ENCODE measurements at regions not wholly inside any gene's neighbourhood (a gene's known extent, or its start where the extent isn't known, plus 50 kb on each side); places are given as distances from the start of the nearest gene placed in this dataset.

DNA sequence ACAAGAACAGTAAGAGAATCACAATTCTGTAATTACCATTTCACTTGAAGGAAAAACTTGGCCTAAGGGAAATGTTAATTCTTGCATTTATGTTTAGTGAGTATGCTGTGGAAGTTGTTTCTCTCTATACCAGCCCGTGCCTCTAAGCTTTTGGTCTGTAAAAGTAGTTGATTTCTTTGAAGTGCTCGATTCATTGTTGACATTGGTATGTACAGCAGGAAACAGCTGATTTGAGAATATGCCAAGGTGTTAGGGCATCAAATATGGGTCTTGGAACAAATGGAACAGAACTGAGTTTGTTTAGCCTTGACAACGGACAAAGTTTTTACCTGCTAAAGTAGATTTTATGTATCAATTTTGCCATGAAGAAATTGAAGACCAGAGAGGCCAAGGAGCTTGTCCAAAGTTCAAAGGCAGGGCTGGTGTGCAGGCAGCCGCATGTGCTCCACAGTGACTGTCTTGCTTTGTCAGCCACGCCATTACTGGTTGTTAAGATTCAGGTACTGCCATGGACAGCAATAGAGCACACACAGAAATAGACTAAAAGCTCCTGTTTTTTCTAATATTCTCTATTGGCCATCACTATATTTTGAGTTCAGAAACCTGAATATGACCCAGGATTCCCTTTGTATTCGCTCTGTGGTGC, 75.5 kb upstream of the TLR3 start:
- no peak for DNase-seq

- no peak for DNase-seq
These were observed 74.2 kb upstream of the TLR3 start for GRCh38 chr4:185994750-185995149.

GRCh38 chr4:185995665-185996064, 73.3 kb upstream of the TLR3 start:
- no peak for DNase-seq

DNA sequence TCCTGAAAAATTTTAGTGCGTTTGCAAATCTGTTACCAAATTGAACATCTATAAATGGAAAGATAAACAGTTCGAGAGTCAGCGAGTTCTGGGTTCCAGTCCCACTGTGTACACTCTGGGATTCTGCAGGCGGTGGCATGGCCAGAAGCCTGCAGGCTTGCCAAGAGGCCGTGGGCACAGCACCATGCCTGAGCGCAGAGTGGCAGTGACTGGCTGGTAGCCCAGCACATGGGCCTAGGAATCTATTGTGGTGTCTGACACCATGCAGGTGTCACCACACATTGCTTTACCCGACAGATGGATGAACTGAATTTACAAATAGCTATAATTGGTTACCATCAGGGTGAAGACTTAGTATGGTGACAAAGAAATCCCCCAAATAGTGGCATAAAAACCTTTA, 71.7 kb upstream of the TLR3 start:
- DNase-seq: no peak

DNA sequence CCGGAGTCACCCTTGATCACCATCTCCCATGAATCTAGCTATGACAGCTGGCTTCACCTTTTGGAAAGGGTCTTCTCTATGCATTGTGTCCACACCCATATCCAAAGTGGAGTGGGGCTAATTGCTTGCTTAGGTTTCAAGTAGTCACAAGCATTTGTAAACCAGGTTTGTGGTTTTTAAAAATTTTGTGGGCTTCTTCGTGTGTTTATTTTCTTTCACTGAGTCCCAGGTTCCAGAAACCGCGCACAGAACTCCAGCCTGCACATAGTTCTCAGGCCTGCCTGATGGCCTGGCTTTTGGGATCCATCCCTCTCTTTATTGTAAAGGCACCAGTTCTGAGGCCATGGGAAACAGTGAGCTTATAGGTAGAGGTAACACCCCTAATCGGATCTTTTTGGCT, 70.2 kb upstream of the TLR3 start:
- DNase-seq: no peak

- no peak for DNase-seq
These were observed 69.7 kb upstream of the TLR3 start for GRCh38 chr4:185999207-185999606.

DNA sequence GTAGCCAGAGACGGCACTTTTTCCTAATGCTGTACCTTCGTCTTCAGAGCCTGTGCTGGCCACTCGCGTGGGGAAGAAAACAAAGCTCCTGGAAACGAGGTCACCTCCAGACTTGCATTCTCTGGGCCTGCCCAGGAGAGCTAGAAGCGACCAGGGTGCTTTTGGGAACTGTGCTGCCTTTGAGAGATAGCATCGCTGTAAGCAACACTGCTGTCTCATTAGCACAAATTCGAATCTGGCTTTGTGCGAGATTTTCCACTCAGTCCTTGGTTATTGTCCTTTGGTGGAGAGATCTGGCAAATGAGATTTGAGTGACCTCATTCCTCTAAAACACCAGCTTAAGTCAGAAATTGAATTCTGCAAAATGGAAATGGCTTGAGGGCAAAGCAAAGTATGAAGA, 66.1 kb upstream of the TLR3 start:
- no peak for DNase-seq

GRCh38 chr4:186003746-186004145, 65.2 kb upstream of the TLR3 start:
- DNase-seq: no peak

DNA sequence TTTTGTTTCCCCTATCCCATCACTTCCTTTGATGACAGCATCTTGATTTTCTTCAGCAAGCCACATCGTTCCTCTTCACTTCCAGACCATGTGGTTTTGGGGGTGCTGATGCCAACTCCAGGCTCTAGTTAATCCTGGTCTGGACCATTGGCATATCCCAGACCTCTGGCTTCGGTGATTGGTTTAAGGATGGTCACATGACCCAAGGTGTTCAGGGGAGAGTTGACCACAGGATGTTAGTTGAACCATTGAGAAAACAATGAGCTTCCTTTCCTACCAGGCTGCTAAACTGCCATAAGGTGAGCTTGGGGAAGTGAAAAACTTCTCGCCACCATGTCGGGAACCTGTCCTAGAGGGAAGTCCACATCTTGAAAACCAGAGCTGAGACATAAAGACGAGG, 60.9 kb upstream of the TLR3 start:
- no peak for DNase-seq

DNA sequence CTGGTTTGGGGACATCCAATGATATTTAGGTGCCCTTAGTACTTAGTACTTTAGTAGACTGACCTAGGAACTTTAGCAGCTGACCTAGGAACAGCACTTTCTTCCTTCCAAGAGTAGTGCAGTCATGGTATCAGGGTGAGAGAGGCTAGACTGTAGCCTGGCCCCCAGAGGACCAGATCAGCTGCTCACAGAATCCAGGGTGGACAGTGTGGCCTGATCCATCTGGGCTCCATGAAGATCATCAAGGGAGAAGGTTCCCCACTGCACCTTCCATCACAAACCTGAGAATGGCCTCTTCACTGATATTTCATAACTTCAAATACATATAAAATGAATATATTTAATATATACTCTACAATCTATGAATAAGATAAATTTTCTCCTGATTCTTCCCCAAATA, 59.0 kb upstream of the TLR3 start:
- DNase-seq: no peak

DNA sequence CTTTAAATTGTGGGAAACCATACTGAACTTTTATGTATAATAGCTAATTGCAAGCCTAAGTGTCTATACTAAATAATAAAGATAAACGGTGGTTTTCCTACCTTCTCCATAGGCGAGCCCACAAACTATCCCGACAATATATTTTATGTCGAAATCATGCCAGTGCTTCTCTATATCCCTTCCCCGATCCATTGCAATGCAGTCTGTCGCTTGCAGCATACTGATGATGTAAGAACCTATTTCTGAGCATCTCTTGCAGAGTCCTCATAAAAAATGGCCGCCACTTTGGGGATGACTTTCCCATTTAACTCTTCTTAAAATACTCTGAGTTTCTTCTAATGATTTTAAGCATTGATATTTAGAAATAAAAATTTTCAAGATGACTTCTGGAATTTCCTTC, 58.1 kb upstream of the TLR3 start:
- no peak for DNase-seq

DNA sequence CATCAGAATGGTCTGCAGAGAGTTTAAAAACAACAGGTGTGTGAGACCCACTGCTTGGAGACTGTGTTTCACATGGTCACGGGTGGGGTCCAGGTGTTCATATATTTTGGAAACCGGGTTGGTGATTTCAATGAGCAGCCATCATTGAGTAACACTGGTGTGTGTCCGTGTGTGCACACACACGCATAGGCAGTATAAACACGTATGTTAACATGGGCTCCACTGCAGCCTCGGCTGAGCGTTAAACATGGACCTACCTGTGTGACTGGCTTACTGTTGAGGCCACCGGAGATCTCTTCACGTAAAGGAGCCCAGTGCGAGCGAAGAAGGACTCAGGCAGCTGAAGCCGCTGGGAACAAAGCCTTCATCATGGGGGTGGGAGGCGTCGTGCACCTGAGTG, 56.9 kb upstream of the TLR3 start:
- DNase-seq: no peak

DNA sequence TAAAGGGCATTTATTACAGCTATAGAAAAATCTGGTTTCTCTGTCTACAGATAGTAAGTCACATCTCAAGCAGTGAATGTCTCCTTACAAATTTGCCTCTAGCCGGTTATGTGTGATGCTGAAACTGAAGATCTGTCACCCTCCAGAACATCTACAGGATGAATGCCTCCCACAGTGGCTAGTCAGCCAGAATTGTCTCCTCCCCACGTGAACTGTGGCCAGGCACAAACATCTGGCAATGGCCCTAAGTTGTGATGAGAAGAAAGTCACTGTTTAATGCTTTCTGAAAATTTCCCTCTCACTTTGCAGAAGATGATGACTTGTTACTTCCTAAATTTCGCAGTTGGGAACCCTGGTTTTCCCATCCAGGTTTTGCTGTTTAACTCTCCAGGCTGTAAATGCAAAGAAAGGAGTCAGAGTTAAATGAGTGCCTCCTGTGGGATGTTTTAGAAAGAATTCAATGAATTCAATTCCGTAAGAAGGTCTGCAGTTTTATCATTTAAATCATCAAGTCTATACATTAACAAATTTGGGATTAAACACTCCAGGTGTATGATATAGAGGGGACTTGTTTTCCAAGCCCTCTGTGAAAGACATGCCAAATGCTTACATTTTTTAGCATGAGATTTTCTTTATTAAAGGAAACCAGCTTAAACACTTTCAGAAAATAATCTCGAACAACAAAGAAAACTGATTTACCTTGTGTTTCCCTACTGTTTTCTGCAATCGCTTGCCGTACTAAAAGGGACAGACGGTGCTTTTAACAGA, 55.4 kb upstream of the TLR3 start:
- DNase-seq: no peak

GRCh38 chr4:186015212-186015817, 53.6 kb upstream of the TLR3 start:
- no peak for DNase-seq

DNA sequence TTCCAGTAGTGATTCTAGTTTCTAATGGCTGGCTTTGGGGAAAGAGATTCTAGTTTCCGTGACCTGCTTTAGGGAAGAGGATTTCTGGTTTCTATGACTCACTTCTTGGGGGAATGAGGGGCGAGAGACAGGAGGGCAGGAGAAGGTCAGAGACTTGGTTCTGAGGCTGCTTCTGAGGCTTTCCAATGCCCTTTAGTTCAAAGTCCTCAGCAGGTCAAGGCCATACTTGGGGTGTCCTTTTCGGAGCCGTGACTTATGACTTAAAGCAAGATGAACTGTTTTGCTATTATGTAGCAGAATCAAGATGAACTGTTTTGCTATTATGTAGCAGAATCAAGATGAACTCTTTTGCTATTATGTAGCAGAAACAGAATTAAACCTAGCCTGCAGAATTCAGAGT, 52.2 kb upstream of the TLR3 start:
- no peak for DNase-seq

- no peak for DNase-seq
These were observed 51.2 kb upstream of the TLR3 start for GRCh38 chr4:186017801-186018200.

- DNase-seq: no peak
These were observed 50.7 kb upstream of the TLR3 start for GRCh38 chr4:186018261-186018660.

GRCh38 chr4:186018784-186019183, 50.2 kb upstream of the TLR3 start:
- no peak for DNase-seq

All from DMS 273 treated with DMSO at 0.1 percent for 48 hours (cell line).